ENCODE measurements at regions not wholly inside any gene's neighbourhood (a gene's known extent, or its start where the extent isn't known, plus 50 kb on each side); places are given as distances from the start of the nearest gene placed in this dataset.

- no peak for TF ChIP-seq CTCF (IDR thresholded peaks at IDR 0.05; ENCODE audit: poor library complexity, severe bottlenecking)
- H3K27ac ChIP-seq (ENCODE audit: poor library complexity, severe bottlenecking): no peak overlapping the region
- DNase-seq (ENCODE audit: low spot score) (no peak), ATAC-seq (ENCODE audit: low read depth) (no peak)
- no peaks in the 10 kb centered on the region for H3K36me3 ChIP-seq (ENCODE audit: low read depth)
- peaks cover 64% of the 10 kb centered on the region for H3K27me3 ChIP-seq (ENCODE audit: insufficient read depth, poor library complexity, severe bottlenecking)
- no peak overlapping the region for H3K4me3 ChIP-seq (ENCODE audit: severe bottlenecking)
- H3K9me3 ChIP-seq (ENCODE audit: severe bottlenecking): no peaks in the 10 kb centered on the region
- no peaks in the 10 kb centered on the region for H3K4me1 ChIP-seq (ENCODE audit: insufficient read depth, poor library complexity, severe bottlenecking)
Observed at GRCh38 chr1:143689781-143690180, 282.0 kb downstream of the FAM72C start.

GRCh38 chr1:143680304-143680703, 291.5 kb downstream of the FAM72C start:
- no peak for ATAC-seq (ENCODE audit: low read depth)
- DNase-seq (ENCODE audit: low spot score): no peak
- H3K27ac ChIP-seq (ENCODE audit: poor library complexity, severe bottlenecking): no peak overlapping the region
- no peak overlapping the region for H3K4me3 ChIP-seq (ENCODE audit: severe bottlenecking)
- peaks cover 11% of the 10 kb centered on the region for H3K27me3 ChIP-seq (ENCODE audit: insufficient read depth, poor library complexity, severe bottlenecking)
- H3K9me3 ChIP-seq (ENCODE audit: severe bottlenecking): no peaks in the 10 kb centered on the region
- H3K4me1 ChIP-seq (ENCODE audit: insufficient read depth, poor library complexity, severe bottlenecking): no peaks in the 10 kb centered on the region
- TF ChIP-seq CTCF (IDR thresholded peaks at IDR 0.05; ENCODE audit: poor library complexity, severe bottlenecking): no peak
- no peaks in the 10 kb centered on the region for H3K36me3 ChIP-seq (ENCODE audit: low read depth)

GRCh38 chr1:143672983-143673382, 298.8 kb downstream of the FAM72C start:
- H3K9me3 ChIP-seq (ENCODE audit: severe bottlenecking): no peaks in the 10 kb centered on the region
- DNase-seq (ENCODE audit: low spot score) (no peak), ATAC-seq (ENCODE audit: low read depth) (no peak)
- peaks cover 51% of the 10 kb centered on the region for H3K27me3 ChIP-seq (ENCODE audit: insufficient read depth, poor library complexity, severe bottlenecking)
- H3K27ac ChIP-seq (ENCODE audit: poor library complexity, severe bottlenecking): no peak overlapping the region
- no peak overlapping the region for H3K4me3 ChIP-seq (ENCODE audit: severe bottlenecking)
- no peaks in the 10 kb centered on the region for H3K36me3 ChIP-seq (ENCODE audit: low read depth)
- H3K4me1 ChIP-seq (ENCODE audit: insufficient read depth, poor library complexity, severe bottlenecking): no peaks in the 10 kb centered on the region
- TF ChIP-seq CTCF (IDR thresholded peaks at IDR 0.05; ENCODE audit: poor library complexity, severe bottlenecking): no peak

GRCh38 chr1:143667730-143668129, 304.1 kb downstream of the FAM72C start:
- H3K9me3 ChIP-seq (ENCODE audit: severe bottlenecking): no peaks in the 10 kb centered on the region
- peaks cover 54% of the 10 kb centered on the region for H3K27me3 ChIP-seq (ENCODE audit: insufficient read depth, poor library complexity, severe bottlenecking)
- H3K4me3 ChIP-seq (ENCODE audit: severe bottlenecking): no peak overlapping the region

More at GRCh38 chr1:143667730-143668129, 304.1 kb downstream of the FAM72C start:
- Histone ChIP-seq H3K4me1 (ENCODE audit: insufficient read depth, poor library complexity, severe bottlenecking) (no peaks in the 10 kb centered on the region), H3K36me3 (ENCODE audit: low read depth) (no peaks in the 10 kb centered on the region), H3K27ac (ENCODE audit: poor library complexity, severe bottlenecking) (no peak overlapping the region)
- DNase-seq (ENCODE audit: low spot score) (no peak), ATAC-seq (ENCODE audit: low read depth) (no peak)
- TF ChIP-seq CTCF (IDR thresholded peaks at IDR 0.05; ENCODE audit: poor library complexity, severe bottlenecking): no peak

Data from RWPE2 (cell line).